ENCODE measurements at regions not wholly inside any gene's neighbourhood (a gene's known extent, or its start where the extent isn't known, plus 50 kb on each side); places are given as distances from the start of the nearest gene placed in this dataset.

DNA sequence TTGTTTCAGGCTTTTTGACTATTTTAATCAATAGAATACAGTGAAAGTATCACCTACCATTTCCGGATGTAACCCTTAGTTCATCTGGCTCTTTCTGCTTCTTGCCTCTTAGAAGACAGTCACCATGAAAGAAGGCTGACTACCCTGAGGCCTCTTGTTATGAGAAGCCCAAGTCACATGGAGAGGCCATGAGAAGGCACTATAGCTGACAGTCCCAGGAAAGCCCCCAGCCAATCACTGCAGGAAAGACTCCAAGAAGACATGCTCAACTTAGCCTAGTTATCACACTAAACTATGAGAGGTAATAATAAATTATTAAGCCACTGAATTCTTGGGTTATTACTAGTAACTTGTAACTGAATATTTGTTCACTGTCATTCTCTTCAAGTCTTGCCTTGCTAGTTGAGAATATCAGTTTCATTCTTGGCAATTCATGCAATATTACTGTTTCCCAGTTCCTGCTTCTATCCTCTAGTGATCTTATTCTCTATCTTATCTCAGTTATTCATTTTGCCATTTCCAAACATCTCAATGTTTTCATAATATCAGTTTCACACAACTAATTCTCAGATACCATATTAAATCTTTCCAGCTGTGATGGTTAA, 57.1 kb upstream of the GUCY1A1 start:
- in situ Hi-C loops (cut with HindIII; ENCODE audit: low sequenced_read_pairs), result no loop called here
- no peak for DNase-seq (ENCODE audit: low read depth)
- TF ChIP-seq, protein P1, sequence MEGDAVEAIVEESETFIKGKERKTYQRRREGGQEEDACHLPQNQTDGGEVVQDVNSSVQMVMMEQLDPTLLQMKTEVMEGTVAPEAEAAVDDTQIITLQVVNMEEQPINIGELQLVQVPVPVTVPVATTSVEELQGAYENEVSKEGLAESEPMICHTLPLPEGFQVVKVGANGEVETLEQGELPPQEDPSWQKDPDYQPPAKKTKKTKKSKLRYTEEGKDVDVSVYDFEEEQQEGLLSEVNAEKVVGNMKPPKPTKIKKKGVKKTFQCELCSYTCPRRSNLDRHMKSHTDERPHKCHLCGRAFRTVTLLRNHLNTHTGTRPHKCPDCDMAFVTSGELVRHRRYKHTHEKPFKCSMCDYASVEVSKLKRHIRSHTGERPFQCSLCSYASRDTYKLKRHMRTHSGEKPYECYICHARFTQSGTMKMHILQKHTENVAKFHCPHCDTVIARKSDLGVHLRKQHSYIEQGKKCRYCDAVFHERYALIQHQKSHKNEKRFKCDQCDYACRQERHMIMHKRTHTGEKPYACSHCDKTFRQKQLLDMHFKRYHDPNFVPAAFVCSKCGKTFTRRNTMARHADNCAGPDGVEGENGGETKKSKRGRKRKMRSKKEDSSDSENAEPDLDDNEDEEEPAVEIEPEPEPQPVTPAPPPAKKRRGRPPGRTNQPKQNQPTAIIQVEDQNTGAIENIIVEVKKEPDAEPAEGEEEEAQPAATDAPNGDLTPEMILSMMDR (IDR thresholded peaks at IDR 0.05; ENCODE audit: low read depth, low read length, missing control alignments), result no peak
- H3K4me3 ChIP-seq (ENCODE audit: low read depth, low read length), result no peak overlapping the region

DNA sequence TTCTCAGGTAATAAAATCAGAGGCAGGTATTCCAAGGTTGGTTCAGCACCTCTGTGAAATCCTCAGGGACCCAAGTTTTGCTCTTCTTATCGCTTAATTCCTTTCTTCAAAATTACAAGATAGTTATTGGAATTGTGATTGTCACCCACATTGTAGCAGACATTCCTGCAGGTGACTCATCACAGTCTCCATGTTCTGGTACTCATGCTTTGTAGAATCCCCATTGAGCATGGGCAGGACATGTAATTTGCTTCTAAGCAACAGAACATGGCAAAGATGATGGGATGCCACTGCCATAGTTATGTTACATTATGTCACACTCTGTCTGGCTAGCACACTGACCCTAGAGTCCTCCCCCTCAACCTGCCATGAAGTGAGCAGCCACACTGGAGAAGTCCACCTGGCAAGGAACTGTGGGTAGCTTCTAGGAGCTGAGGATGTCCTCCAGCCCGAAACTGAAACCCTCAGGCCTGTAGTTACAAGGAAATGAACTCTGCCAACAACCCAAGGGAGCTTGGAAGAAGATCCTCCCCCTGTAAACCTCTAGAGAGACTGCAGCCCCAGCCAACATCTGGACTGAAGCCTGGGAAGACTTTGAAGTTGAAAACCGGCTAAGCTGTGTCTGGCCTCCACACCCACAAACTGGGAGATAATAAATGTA, 58.3 kb upstream of the GUCY1A1 start:
- in situ Hi-C loops (cut with HindIII; ENCODE audit: low sequenced_read_pairs), result no loop called here
- no peak overlapping the region for H3K4me3 ChIP-seq (ENCODE audit: low read depth, low read length)
- TF ChIP-seq, protein P1 (IDR thresholded peaks at IDR 0.05; ENCODE audit: low read depth, low read length, missing control alignments), result no peak
- DNase-seq (ENCODE audit: low read depth), result no peak

DNA sequence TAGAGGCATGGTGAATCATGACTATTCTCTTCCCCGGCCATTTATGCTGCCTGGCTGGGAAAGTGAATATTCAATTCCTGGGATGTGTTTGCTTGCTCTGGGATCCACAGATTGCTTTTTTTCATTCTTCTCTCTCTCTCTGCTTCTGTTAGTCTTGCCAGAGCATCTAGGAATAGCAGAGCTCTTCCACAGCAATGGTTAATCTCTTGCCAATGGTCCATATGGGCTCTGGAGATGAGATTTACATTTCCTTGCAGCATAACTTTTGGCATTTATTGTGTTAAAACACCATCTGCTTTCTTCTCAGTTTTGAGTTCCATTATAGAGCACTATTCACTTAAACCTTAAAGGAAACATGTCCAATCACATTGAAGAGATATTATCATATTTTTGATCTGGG, 59.2 kb upstream of the GUCY1A1 start:
- TF ChIP-seq, protein P1 (IDR thresholded peaks at IDR 0.05; ENCODE audit: low read depth, low read length, missing control alignments), result no peak
- in situ Hi-C loops (cut with HindIII; ENCODE audit: low sequenced_read_pairs), result no loop called here
- no peak for DNase-seq (ENCODE audit: low read depth)
- H3K4me3 ChIP-seq (ENCODE audit: low read depth, low read length), result no peak overlapping the region

DNA sequence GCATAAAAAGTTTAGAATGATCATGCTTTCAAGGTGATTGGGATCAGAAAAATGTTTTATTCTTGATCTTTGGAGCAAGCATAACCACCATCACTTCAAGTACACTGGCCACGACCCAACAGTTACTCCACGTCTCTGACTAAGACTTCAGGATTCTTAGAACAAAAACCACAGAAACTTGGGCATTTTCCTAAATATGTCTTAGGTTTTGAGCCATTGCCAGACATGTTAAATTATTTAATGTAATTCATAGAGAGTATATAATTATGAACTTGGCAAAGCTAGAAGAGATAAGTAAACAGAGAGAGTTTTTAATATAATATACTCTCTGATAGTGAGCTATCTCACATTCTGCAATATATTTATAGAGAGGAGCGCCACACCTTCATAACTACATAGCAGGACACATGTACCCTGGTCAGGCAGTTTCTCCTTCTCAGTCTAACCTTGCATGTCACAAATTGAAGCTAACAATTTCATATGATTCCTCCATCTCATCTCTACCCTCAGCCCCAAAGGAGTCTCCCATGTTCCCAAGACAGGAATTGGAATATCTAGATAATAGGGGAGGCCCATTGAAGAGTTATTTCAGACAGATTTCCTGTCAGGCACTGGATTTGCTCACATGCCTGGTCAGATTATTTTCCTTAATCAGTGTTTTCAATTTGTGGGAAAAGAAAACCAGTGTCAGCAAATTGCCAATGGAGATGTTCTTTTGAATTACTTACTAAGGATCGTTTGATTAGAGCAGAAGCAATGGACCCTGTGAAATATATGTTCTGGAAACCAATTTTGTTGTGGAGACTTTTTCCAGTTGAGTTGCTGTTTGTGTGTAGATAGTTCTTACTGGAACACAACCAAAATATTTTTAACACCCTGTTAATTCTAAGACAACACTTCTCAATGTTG, 61.7 kb upstream of the GUCY1A1 start:
- H3K4me3 ChIP-seq (ENCODE audit: low read depth, low read length), result no peak overlapping the region
- DNase-seq (ENCODE audit: low read depth), result peak; percentile 99
- in situ Hi-C loops (cut with HindIII; ENCODE audit: low sequenced_read_pairs), result no loop called here
- TF ChIP-seq, protein P1 (IDR thresholded peaks at IDR 0.05; ENCODE audit: low read depth, low read length, missing control alignments), result no peak

DNA sequence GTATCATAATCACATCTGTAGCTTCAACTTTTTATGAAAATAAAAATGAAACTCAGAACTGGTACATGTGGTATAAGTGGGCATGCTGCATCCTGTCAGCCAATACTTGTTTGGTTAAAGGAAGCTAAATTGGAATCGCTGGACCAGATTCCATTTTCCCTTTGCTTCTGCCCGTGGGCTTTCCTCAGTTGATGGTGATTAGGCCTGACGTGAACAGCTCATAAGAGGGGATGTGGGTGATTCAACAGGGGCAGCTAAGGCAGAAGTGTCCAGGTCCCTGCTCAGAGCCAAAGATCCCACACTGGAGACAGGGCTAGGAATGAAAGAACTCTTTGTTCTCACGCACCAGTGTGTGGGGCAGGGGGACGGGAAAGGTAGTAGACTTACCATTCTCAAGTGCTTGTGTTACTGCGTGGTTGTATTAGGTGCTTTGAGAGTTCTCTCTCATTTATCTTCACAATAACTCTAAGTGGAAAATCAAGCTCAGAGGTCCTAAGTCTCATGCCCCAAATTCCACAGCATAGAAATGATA, 63.2 kb upstream of the GUCY1A1 start:
- no peak for DNase-seq (ENCODE audit: low read depth)
- in situ Hi-C loops (cut with HindIII; ENCODE audit: low sequenced_read_pairs), result no loop called here
- TF ChIP-seq, protein P1 (IDR thresholded peaks at IDR 0.05; ENCODE audit: low read depth, low read length, missing control alignments), result no peak
- H3K4me3 ChIP-seq (ENCODE audit: low read depth, low read length), result no peak overlapping the region

DNA sequence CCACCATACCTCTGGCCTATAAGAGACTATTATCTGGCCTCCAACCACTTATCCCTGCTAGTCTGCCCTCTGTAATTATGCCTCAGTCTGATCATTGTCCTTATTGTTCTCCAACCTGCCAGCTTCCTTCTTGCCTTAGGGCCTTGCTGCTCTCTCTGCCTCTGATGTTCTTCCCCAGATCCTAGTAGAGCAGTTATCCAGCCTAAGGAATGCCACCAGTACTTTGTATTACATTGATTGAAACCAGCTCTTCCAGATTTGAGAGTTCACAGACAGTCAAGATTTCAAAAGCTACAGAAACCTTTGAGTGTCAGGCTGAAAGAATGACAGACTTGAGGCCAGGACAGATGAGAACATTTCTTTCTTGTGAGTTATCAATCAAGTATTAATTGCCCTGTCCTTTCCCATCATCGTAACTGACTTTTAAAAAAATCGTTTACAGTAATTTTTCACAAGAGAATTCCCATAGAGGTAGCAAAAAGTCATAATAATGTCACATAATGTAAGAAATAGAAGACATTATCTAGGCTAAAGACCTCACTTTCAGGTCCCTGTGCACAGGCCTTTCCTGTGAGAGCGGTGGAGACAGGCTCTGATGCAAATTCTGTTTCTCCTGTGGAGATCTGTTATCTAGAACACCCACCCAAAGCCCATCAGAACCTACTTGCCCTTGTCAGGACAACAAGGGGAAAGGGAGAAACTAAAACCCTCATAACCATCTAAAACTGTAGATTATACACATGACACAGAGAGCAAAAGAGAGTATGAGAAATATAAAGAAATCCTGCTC, 64.1 kb upstream of the GUCY1A1 start:
- TF ChIP-seq, protein P1 (IDR thresholded peaks at IDR 0.05; ENCODE audit: low read depth, low read length, missing control alignments), result no peak
- in situ Hi-C loops (cut with HindIII; ENCODE audit: low sequenced_read_pairs), result no loop called here
- H3K4me3 ChIP-seq (ENCODE audit: low read depth, low read length), result no peak overlapping the region
- DNase-seq (ENCODE audit: low read depth), result no peak
